ENCODE measurements at regions not wholly inside any gene's neighbourhood (a gene's known extent, or its start where the extent isn't known, plus 50 kb on each side); places are given as distances from the start of the nearest gene placed in this dataset.

GRCh38 chr18:30186245-30186644 lies 856.3 kb downstream of the DSC3 start (continued):
- no peak for TF ChIP-seq ZNF391 (tag by site-specific recombination; IDR thresholded peaks at IDR 0.05; ENCODE audit: borderline replicate concordance, low read depth)
- no peak for TF ChIP-seq KLF17 (tag by site-specific recombination; IDR thresholded peaks at IDR 0.05)
- TF ChIP-seq PBX3 (CRISPR knock-in tag; IDR thresholded peaks at IDR 0.05), result no peak

DNA sequence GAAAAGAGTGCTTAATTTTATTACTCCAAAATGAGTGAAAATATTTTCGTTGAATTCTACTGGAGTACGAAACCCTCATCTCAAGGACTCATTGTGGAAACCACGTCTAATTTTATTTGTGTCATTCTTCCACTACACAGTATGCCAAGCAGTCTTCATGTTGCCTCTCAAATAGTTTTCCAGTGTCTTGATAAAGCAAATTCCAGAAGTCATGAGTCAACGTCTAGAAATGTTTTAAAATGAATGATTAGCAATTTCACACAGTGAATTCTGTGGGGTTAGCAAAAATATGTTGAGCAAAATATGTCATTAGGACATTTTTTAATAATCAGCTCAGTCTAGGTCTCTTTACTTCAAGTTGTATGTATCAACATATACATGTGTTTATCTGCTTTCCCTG lies 865.5 kb downstream of the DSC3 start:
- POLR2A ChIA-PET, result no interaction called here
- TF ChIP-seq HOXD13 (CRISPR knock-in tag; IDR thresholded peaks at IDR 0.05; ENCODE audit: borderline replicate concordance) (no peak), ZNF311 (tag by site-specific recombination; IDR thresholded peaks at IDR 0.05; ENCODE audit: borderline replicate concordance) (no peak), ZSCAN16 (tag by site-specific recombination; IDR thresholded peaks at IDR 0.05) (no peak), ZBTB17 (tag by site-specific recombination; IDR thresholded peaks at IDR 0.05) (no peak), ZNF404 (tag by site-specific recombination; IDR thresholded peaks at IDR 0.05) (no peak), ZNF16 (tag by site-specific recombination; IDR thresholded peaks at IDR 0.05; ENCODE audit: low read depth) (no peak), ZNF10 (tag by site-specific recombination; IDR thresholded peaks at IDR 0.05) (no peak), ZNF324 (tag by site-specific recombination; IDR thresholded peaks at IDR 0.05) (no peak), RBAK (tag by site-specific recombination; IDR thresholded peaks at IDR 0.05) (no peak), KLF9 (tag by site-specific recombination; IDR thresholded peaks at IDR 0.05; ENCODE audit: low read depth) (no peak), GLI2 (tag by site-specific recombination; IDR thresholded peaks at IDR 0.05; ENCODE audit: borderline replicate concordance, low read depth) (no peak), ZNF426 (tag by site-specific recombination; IDR thresholded peaks at IDR 0.05) (no peak), ZNF548 (tag by site-specific recombination; IDR thresholded peaks at IDR 0.05) (no peak), ZNF549 (tag by site-specific recombination; IDR thresholded peaks at IDR 0.05) (no peak), ZNF157 (tag by site-specific recombination; IDR thresholded peaks at IDR 0.05) (no peak), ZNF221 (tag by site-specific recombination; IDR thresholded peaks at IDR 0.05; ENCODE audit: borderline replicate concordance) (no peak), GFI1B (tag by site-specific recombination; IDR thresholded peaks at IDR 0.05) (no peak)
- CTCF ChIA-PET, result no interaction called here
- no peaks in the 10 kb centered on the region for H3K36me3 ChIP-seq (ENCODE audit: control insufficient read depth in 2 of 2, insufficient read depth in 1 of 2, low read length in 2 of 2)
- H3K27ac ChIP-seq (ENCODE audit: extremely low read depth, low read depth, low read length), result no peak overlapping the region
- no peaks in the 10 kb centered on the region for H3K4me1 ChIP-seq (ENCODE audit: control insufficient read depth, insufficient read depth, low read length)
- H3K4me3 ChIP-seq (ENCODE audit: low read depth, low read length), result no peak overlapping the region
- H3K9me3 ChIP-seq (ENCODE audit: control insufficient read depth, insufficient read depth, low read depth, low read length), result no peaks in the 10 kb centered on the region

- ChIA-PET POLR2A (no interaction called here), CTCF (no interaction called here)
- no peak overlapping the region for H3K4me3 ChIP-seq (ENCODE audit: low read depth, low read length)
- no peaks in the 10 kb centered on the region for H3K9me3 ChIP-seq (ENCODE audit: control insufficient read depth, insufficient read depth, low read depth, low read length)
- H3K4me1 ChIP-seq (ENCODE audit: control insufficient read depth, insufficient read depth, low read length), result no peaks in the 10 kb centered on the region
- H3K36me3 ChIP-seq (ENCODE audit: control insufficient read depth in 2 of 2, insufficient read depth in 1 of 2, low read length in 2 of 2), result no peaks in the 10 kb centered on the region
- no peak overlapping the region for H3K27ac ChIP-seq (ENCODE audit: extremely low read depth, low read depth, low read length)
- TF ChIP-seq ZNF416 (tag by site-specific recombination; IDR thresholded peaks at IDR 0.05), result no peak
- no peak for TF ChIP-seq ZNF311 (tag by site-specific recombination; IDR thresholded peaks at IDR 0.05; ENCODE audit: borderline replicate concordance)
- TF ChIP-seq ZNF571 (tag by site-specific recombination; IDR thresholded peaks at IDR 0.05), result no peak
- no peak for TF ChIP-seq ZFHX2 (tag by site-specific recombination; conservative IDR thresholded peaks at IDR 0.05)
- TF ChIP-seq, protein P1, sequence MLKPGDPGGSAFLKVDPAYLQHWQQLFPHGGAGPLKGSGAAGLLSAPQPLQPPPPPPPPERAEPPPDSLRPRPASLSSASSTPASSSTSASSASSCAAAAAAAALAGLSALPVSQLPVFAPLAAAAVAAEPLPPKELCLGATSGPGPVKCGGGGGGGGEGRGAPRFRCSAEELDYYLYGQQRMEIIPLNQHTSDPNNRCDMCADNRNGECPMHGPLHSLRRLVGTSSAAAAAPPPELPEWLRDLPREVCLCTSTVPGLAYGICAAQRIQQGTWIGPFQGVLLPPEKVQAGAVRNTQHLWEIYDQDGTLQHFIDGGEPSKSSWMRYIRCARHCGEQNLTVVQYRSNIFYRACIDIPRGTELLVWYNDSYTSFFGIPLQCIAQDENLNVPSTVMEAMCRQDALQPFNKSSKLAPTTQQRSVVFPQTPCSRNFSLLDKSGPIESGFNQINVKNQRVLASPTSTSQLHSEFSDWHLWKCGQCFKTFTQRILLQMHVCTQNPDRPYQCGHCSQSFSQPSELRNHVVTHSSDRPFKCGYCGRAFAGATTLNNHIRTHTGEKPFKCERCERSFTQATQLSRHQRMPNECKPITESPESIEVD (tag by site-specific recombination; IDR thresholded peaks at IDR 0.05), result no peak
- no peak for TF ChIP-seq ZBTB48 (tag by site-specific recombination; IDR thresholded peaks at IDR 0.05)
- no peak for TF ChIP-seq ZNF514 (tag by site-specific recombination; IDR thresholded peaks at IDR 0.05)
- no peak for TF ChIP-seq ZSCAN16 (tag by site-specific recombination; IDR thresholded peaks at IDR 0.05)
- no peak for TF ChIP-seq ZNF239 (tag by site-specific recombination; IDR thresholded peaks at IDR 0.05)
- no peak for TF ChIP-seq ZNF366 (tag by site-specific recombination; conservative IDR thresholded peaks at IDR 0.05)
- no peak for TF ChIP-seq ZNF747 (tag by site-specific recombination; IDR thresholded peaks at IDR 0.05)
- no peak for TF ChIP-seq ZNF16 (tag by site-specific recombination; IDR thresholded peaks at IDR 0.05; ENCODE audit: low read depth)
- TF ChIP-seq ZNF223 (tag by site-specific recombination; IDR thresholded peaks at IDR 0.05), result no peak
- no peak for TF ChIP-seq REPIN1 (tag by site-specific recombination; IDR thresholded peaks at IDR 0.05; ENCODE audit: low read depth)
Observed at GRCh38 chr18:30175621-30176225, 866.8 kb downstream of the DSC3 start.
